ENCODE measurements at regions not wholly inside any gene's neighbourhood (a gene's known extent, or its start where the extent isn't known, plus 50 kb on each side); places are given as distances from the start of the nearest gene placed in this dataset.
"Not testable (repeated sequence)": the region's sequence is repeated elsewhere in the genome, so short reads cannot be mapped to it uniquely, and the experiment has no call there.

GRCh38 chr12:89289720-89290119 is 62.6 kb downstream of the DUSP6 start:
- no peak for DNase-seq

DNA sequence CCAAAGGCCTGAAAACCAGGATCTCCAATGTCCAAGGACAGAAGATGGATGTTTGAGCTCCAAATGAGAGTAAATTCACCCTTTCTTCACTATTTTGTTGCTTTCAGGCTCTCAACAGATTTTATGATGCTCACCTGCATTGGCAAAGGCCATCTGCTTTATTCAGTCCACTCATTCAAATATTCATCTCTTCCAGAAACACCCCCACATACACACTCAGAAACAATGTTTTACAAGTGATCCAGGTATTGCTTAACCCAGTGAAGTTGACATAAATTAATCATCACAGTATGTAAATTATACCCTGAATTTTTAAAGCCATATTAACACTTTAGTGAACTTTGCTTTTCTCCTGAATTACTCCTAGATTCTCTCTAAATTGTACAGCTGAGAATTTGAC is 63.3 kb downstream of the DUSP6 start:
- DNase-seq: no peak

GRCh38 chr12:89286501-89286900 is 65.8 kb downstream of the DUSP6 start:
- DNase-seq: no peak

GRCh38 chr12:89281539-89281867 is 70.8 kb downstream of the DUSP6 start:
- no peak for DNase-seq

DNA sequence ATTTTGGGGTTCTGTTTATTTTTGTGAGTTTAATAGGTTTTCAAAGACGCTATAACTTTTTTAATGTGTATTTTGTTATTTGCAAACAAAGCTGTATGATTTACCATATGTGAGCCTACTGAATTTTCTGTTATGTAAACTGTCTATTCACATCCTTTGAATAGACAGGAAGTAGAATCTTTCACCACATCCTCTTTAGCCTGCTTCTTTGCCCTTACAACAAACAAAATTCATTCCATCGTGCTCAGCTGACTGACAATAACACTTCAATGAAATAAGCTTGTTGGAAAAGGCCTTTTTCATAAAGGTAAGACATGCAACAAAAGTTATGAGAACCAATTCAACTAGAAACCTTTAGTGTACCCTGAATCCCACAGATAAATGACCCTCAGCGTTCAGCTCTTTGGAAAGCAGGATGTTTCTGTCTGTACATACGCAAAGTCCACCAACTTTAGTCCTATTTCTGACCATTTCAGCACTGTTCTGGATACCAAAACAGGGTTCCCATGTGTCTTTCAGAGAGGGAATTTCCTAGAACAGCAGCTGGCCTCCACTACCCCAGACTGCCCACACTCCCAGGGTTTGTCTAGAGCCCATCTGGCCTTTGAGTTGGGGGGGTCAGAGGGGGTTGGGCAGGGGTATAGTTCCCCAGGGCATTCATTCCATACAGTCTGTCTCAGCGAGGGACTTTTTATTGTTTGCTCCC is 71.3 kb downstream of the DUSP6 start:
- DNase-seq: no peak

GRCh38 chr12:89279499-89279898 is 72.8 kb downstream of the DUSP6 start:
- DNase-seq: no peak

GRCh38 chr12:89278862-89279261 is 73.4 kb downstream of the DUSP6 start:
- no peak for DNase-seq

DNA sequence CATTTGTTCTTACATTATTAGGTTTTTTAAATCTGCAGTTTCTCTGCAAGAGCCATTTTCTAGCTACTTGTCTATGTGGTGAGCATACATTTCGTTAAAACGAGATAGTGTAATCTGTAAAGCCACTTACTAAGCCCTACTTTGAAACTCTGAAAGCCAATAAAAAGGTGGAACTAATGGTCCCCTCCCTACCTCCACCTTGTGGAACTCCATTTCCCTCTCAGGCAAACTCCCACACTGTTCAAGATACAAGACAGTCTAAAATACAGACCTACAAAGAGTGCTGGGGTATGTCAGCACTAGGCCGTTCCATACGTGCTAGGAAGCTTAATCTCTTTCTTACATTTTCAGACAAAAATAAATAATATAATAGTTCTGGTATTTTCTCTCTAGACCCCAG is 74.1 kb downstream of the DUSP6 start:
- no peak for DNase-seq

DNA sequence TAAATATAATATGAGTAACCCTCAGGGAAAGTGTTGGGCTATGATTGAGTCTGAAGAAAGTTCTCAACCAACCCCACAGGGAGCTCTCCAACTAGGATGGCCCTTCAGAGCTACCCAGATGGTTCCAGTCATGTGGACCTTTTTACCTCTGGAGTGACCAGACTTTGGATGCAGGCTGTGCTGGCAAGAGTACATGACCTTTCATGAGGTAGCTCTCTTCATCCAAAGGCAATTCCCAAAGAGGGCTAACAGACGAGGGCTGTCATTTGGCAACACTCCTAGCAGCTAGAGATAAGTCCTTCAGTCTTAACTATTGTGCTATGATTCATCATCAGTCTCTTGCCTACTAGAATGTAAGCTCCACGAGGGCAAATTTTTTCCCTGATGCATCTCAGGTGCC is 75.4 kb downstream of the DUSP6 start:
- no peak for DNase-seq

DNA sequence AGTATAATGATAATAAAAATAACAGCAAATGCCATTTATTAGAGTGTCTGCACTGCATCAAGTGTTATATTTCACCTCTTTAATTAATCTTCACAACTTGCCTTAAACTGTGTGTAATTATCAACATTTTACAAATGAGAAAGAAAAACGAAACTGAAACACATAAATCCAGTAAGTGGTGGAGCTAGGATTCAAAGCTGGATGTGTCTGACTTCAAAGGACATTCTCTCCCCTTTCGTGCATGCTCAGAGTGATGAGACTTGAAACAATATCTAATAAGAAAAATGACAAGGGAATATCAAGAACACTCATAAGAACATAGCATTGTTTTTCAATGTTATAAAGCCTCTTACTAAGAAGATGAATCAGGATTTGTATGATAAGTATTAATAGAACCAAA is 78.8 kb downstream of the DUSP6 start:
- no peak for DNase-seq

- no peak for DNase-seq
Measured at GRCh38 chr12:89270548-89270947, 81.8 kb downstream of the DUSP6 start.

- no peak for DNase-seq
Measured at GRCh38 chr12:89269174-89269573, 83.1 kb downstream of the DUSP6 start.

DNA sequence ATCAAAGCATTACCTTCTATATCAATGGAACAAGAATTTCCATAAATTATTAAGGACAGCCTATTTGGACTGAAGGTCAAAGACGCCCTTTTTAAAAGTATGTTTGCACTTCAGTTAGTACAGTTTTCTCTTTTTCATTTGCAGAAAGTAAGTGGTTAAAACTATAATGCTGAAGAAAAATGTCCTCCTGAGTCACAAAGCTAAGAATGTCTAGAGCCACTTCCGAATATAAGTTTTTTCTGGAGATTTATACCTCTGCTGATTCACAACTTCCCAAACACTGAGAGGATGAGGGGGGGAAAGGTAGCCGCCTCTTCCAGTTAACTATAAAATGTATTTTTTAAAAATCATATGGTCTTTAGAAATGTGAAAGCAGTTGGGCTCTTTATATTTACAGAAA is 84.9 kb downstream of the DUSP6 start:
- no peak for DNase-seq

DNA sequence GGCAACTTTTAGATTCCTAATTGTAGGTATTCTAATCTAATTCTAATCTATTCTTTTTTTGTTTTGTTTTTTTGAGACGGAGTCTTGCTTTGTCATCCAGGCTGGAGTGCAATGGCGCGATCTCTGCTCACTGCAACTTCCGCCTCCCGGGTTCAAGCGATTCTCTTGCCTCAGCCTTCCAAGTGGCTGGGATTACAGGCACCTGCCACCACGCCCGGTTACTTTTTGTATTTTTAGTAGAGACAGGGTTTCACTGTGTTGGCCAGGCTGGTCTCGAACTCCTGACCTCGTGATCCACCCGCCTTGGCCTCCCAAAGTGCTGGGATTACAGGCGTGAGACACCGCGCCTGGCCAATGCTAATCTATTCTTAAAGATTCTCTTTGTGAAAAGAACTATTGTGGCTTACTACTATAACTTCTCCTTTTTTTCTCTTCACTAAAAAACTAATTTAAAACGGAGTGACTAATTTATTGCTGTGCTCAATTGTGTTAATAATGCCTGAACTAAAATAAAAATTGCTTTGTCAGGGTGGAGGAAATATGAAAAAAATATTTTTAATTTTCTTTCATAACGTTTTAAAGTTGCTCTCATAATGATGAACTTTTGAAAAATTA is 85.6 kb downstream of the DUSP6 start:
- not testable (repeated sequence) for DNase-seq

- DNase-seq: no peak
Measured at GRCh38 chr12:89264837-89265236, 87.5 kb downstream of the DUSP6 start.

GRCh38 chr12:89263900-89264299 is 88.4 kb downstream of the DUSP6 start:
- no peak for DNase-seq

- DNase-seq: no peak
Measured at GRCh38 chr12:89262855-89263552, 89.3 kb downstream of the DUSP6 start.

DNA sequence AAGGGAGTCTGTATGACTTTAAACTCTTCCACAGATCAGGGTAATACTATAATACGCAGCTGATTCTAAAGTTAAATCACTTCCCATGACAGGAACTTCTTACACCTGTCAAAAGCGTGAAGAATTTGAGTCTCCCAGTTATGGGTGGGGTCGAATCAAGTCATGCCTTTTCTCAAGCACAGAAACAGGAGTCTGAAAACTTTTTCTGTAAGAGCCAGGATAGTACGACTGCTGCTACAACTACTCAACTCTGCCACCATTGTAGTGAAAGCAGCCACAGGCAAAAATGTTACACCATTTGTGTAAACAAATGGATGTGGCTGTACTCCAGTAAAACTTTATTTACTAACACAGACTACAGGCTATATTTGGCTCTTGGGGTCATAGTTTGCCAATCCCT is 90.3 kb downstream of the DUSP6 start:
- DNase-seq: no peak

GRCh38 chr12:89260841-89261637 is 91.3 kb downstream of the DUSP6 start:
- DNase-seq: no peak

DNA sequence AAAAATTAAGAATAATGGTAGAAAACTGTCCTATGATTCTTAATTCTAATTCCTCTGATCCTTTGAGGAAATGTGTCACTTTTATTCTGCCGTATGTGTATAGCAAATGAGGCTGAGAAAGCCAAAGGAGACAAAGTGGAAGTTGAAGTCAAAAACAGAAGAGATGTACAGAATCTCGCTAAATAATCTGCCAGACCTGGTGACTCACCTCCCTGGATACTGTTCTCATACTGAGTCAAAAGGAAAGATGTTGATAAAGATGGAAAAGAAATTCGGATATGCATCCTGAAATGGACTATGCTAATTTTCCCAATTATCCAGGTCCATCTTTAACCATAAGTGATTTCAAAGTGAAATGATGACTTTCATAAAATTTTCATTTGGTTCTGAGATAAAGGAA is 92.5 kb downstream of the DUSP6 start:
- DNase-seq: no peak

- DNase-seq: no peak
Measured at GRCh38 chr12:89258240-89258969, 93.9 kb downstream of the DUSP6 start.

- DNase-seq: no peak
Measured at GRCh38 chr12:89257340-89257739, 95.0 kb downstream of the DUSP6 start.

DNA sequence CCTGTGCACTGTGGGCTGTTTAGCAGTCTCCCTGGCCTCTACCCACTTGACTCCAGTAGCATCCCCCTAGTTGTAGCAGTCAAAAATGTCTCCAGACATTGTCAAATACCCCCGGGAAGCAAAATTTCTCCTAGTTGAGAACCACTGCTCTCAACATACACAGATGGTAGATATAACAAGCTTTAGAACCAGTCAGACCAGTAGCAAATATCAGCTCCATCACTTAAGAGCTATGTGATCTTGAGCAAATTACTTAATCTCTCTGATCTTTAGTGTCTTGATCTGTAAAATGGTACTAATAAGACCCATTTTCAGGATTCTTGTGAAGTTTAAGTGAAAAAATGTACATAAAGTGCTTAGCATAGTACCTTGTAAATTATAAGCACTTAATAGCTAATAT is 96.2 kb downstream of the DUSP6 start:
- no peak for DNase-seq
